GM12892 (cell line): ENCODE measurements at regions not wholly inside any gene's neighbourhood (a gene's known extent, or its start where the extent isn't known, plus 50 kb on each side); places are given as distances from the start of the nearest gene placed in this dataset.

ENCODE experiments used
- POLR2A ChIP-seq: IDR thresholded peaks from 2 replicates; pipeline ENCODE4 v1.6.1; 2011; ENCODE audit warnings: low read depth, low read length, control low read depth
- POLR2AphosphoS5 ChIP-seq: IDR thresholded peaks from 2 replicates; pipeline ENCODE4 v1.6.1; 2011; ENCODE audit warnings: low read depth, low read length, control low read depth

DNA sequence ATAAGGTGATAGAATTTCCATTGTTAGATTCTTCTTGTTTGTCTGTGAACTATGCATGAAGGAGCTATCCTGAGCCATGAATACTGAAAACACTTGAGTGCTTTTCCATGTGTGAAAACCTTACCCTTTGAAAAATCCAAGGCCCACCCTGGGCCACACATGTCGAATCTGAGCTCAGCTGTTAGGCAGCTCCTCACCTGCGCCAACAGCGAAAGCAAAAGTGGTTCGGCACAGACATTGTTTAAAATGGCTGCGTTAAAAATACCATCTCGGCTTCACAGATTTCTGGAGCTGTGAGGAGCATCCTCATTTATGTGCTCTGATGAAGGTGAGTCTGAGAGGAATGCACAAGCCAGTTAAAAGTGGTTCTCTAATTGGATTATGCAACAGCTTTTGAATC lies 137.7 kb downstream of the NEUROD6 start:
- TF ChIP-seq POLR2A, result no peak
- no peak for TF ChIP-seq POLR2AphosphoS5
